Activated naive CD8-positive, alpha-beta T cell treated with anti-CD3 and anti-CD28 coated beads, Interleukin-2, amount 50 U/mL, for 24 hours (primary cell): ENCODE measurements at regions not wholly inside any gene's neighbourhood (a gene's known extent, or its start where the extent isn't known, plus 50 kb on each side); places are given as distances from the start of the nearest gene placed in this dataset.

ENCODE experiments used
- ATAC-seq: fragments of 150-1000 bp; cut with Tn5 transposase; one replicate; pipeline ENCODE4 v1.10.0; 2021
- DNase-seq: peaks from one replicate; pipeline ENCODE4 v3.0.0; 2021
- H3K27ac Mint-ChIP-seq: one replicate; pipeline ENCODE4 v1.8.0; 2021; ENCODE audit warnings: mild to moderate bottlenecking, mixed read lengths
- H3K27me3 Mint-ChIP-seq: one replicate; pipeline ENCODE4 v1.8.0; 2021; ENCODE audit warnings: mixed read lengths
- H3K36me3 Mint-ChIP-seq: one replicate; pipeline ENCODE4 v1.8.0; 2021; ENCODE audit warnings: low read depth, mixed read lengths
- H3K4me1 Mint-ChIP-seq: one replicate; pipeline ENCODE4 v1.8.0; 2021; ENCODE audit warnings: mixed read lengths
- H3K4me3 Mint-ChIP-seq: one replicate; pipeline ENCODE4 v1.8.0; 2021; ENCODE audit warnings: mild to moderate bottlenecking, moderate library complexity, mixed read lengths
- H3K9me3 Mint-ChIP-seq: one replicate; pipeline ENCODE4 v1.8.0; 2021; ENCODE audit warnings: mixed read lengths

DNA sequence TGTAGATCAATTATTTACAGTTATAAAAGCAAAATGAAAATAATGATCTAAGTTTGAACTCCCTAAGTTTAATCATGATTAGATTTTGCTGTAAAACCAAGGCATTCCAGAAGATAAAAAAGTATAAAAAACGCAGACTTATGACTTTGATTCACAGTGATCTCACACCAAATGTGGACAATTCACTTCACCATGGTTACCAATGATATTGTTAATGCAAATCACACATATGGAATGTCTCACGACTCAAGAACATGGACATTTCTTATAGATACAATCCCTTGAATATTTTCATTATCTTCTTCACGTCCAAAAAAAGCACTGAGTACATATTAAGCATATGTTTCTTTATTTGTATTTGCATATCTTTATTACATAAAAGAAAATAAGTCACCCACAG, 1054.2 kb downstream of the NAALADL2 start:
- DNase-seq = no peak
- Mint-ChIP-seq H3K27me3 (no peaks in the 10 kb centered on the region), H3K9me3 (peaks cover 7% of the 10 kb centered on the region), H3K4me1 (no peaks in the 10 kb centered on the region), H3K27ac (no peak overlapping the region), H3K36me3 (no peaks in the 10 kb centered on the region), H3K4me3 (no peak overlapping the region)
- ATAC-seq = no peak

DNA sequence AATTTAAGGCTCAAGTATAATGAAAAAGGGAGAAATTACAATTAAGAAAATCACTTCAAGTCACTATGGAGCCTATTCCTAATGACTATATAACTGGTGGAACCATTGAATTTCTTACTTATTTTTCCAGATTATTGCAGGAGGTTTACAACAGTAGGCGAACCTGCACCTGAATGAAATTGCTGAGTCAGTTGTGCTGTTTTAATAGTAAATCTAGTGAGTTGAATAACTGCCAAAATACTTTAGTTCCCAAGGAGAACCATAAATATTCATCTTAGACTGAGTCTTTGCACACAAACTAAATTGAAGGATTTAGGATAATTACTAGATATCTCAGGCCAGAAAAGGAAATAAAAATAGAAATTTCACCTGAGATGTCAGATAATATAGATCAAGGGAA, 1052.8 kb downstream of the NAALADL2 start:
- no peaks in the 10 kb centered on the region for H3K4me1 Mint-ChIP-seq
- ATAC-seq (no peak), DNase-seq (no peak)
- H3K9me3 Mint-ChIP-seq = peaks cover 4% of the 10 kb centered on the region
- no peak overlapping the region for H3K4me3 Mint-ChIP-seq
- no peak overlapping the region for H3K27ac Mint-ChIP-seq
- no peaks in the 10 kb centered on the region for H3K27me3 Mint-ChIP-seq
- no peaks in the 10 kb centered on the region for H3K36me3 Mint-ChIP-seq

- DNase-seq (no peak), ATAC-seq (no peak)
- H3K4me3 Mint-ChIP-seq = no peak overlapping the region
- no peaks in the 10 kb centered on the region for H3K4me1 Mint-ChIP-seq
- peaks cover 5% of the 10 kb centered on the region for H3K9me3 Mint-ChIP-seq
- no peaks in the 10 kb centered on the region for H3K36me3 Mint-ChIP-seq
- H3K27me3 Mint-ChIP-seq = no peaks in the 10 kb centered on the region
- H3K27ac Mint-ChIP-seq = no peak overlapping the region
These were observed 1043.1 kb downstream of the NAALADL2 start for GRCh38 chr3:175902226-175902625.

DNA sequence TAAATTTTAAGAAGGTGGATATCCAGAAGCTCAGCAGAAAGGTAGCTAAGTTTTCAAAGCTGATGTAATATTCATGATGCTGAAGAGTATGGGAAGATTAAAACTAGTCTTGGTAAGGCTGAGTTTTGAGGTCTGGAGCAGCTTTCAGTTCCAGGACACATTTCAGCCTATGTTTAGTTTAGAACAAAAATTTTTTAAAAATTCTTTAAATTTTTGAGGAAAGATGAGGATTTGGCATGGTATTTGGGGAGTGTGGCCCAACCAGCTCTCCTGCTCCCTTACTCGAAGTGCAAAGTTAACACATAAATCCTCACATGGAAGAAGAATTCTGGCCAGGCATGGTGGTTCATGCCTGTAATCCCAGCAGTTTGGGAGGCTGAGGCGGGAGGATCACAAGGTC, 1039.1 kb downstream of the NAALADL2 start:
- DNase-seq = no peak
- no peak for ATAC-seq
- no peak overlapping the region for H3K27ac Mint-ChIP-seq
- no peaks in the 10 kb centered on the region for H3K4me1 Mint-ChIP-seq
- peaks cover 8% of the 10 kb centered on the region for H3K9me3 Mint-ChIP-seq
- H3K4me3 Mint-ChIP-seq = no peak overlapping the region
- no peaks in the 10 kb centered on the region for H3K36me3 Mint-ChIP-seq
- no peaks in the 10 kb centered on the region for H3K27me3 Mint-ChIP-seq

GRCh38 chr3:175896655-175897054, 1037.5 kb downstream of the NAALADL2 start:
- no peak overlapping the region for H3K27ac Mint-ChIP-seq
- H3K4me3 Mint-ChIP-seq = no peak overlapping the region
- DNase-seq = no peak
- H3K36me3 Mint-ChIP-seq = no peaks in the 10 kb centered on the region
- H3K4me1 Mint-ChIP-seq = no peaks in the 10 kb centered on the region
- peaks cover 11% of the 10 kb centered on the region for H3K9me3 Mint-ChIP-seq
- ATAC-seq = no peak
- no peaks in the 10 kb centered on the region for H3K27me3 Mint-ChIP-seq

DNA sequence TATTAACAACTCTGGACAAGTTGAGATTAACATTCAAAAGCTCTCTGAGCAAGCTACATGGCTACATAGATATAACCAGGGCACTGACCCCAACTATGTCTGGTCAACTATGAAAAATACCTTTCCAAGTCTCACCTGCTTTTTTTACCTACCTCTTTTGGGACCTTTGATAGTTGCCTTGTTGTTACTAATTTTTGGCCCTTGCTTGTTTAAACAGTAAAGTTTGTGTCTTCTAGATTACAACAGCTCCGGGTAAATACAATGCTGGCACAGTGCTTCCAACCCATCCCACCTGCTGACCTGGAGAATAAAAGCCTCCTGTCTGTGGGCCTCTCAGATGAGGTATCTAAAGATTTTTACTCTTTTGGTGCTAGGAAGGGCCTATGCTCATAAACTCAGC, 1036.6 kb downstream of the NAALADL2 start:
- H3K27ac Mint-ChIP-seq = no peak overlapping the region
- no peak for ATAC-seq
- H3K4me1 Mint-ChIP-seq = no peaks in the 10 kb centered on the region
- H3K36me3 Mint-ChIP-seq = no peaks in the 10 kb centered on the region
- H3K9me3 Mint-ChIP-seq = peaks cover 11% of the 10 kb centered on the region
- no peak overlapping the region for H3K4me3 Mint-ChIP-seq
- DNase-seq = no peak
- H3K27me3 Mint-ChIP-seq = no peaks in the 10 kb centered on the region

GRCh38 chr3:175893566-175893965, 1034.4 kb downstream of the NAALADL2 start:
- ATAC-seq (no peak), DNase-seq (no peak)
- H3K9me3 Mint-ChIP-seq = peaks cover 6% of the 10 kb centered on the region
- no peak overlapping the region for H3K4me3 Mint-ChIP-seq
- H3K27ac Mint-ChIP-seq = no peak overlapping the region
- H3K4me1 Mint-ChIP-seq = no peaks in the 10 kb centered on the region
- H3K36me3 Mint-ChIP-seq = no peaks in the 10 kb centered on the region
- no peaks in the 10 kb centered on the region for H3K27me3 Mint-ChIP-seq

GRCh38 chr3:175890066-175890465, 1030.9 kb downstream of the NAALADL2 start:
- Mint-ChIP-seq H3K27me3 (no peaks in the 10 kb centered on the region), H3K36me3 (no peaks in the 10 kb centered on the region), H3K4me3 (no peak overlapping the region), H3K27ac (no peak overlapping the region), H3K4me1 (no peaks in the 10 kb centered on the region), H3K9me3 (peaks cover 3% of the 10 kb centered on the region)
- ATAC-seq = no peak
- DNase-seq = no peak

DNA sequence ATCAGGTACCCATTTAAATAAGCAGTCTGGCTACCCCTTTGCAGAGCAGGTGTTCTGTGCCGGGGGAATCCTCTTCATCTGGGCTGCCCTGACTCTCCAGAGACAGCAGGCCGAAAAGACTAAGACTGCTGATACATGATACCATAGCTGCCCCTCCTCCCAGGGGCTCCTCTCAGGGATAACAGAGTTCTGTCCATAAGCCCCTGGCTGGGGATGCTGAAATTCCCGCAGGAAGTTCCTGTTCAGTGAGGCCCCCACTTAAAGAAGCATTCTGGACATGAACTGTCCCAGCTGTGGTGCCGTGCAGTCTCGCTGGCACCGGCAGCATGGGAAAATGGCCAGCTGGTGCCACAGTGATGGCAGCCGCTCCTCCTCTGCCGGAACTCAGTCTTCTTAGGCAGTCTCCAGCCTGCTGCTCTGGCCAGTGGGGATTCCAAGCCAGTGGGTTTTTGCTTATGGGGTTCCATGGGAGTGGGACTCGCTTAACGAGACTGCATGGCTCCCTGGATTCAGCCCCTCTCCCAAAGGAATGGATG, 1026.2 kb downstream of the NAALADL2 start:
- H3K4me1 Mint-ChIP-seq = no peaks in the 10 kb centered on the region
- ATAC-seq (no peak), DNase-seq (no peak)
- H3K27ac Mint-ChIP-seq = no peak overlapping the region
- no peak overlapping the region for H3K4me3 Mint-ChIP-seq
- no peaks in the 10 kb centered on the region for H3K36me3 Mint-ChIP-seq
- peaks cover 15% of the 10 kb centered on the region for H3K9me3 Mint-ChIP-seq
- H3K27me3 Mint-ChIP-seq = no peaks in the 10 kb centered on the region

DNA sequence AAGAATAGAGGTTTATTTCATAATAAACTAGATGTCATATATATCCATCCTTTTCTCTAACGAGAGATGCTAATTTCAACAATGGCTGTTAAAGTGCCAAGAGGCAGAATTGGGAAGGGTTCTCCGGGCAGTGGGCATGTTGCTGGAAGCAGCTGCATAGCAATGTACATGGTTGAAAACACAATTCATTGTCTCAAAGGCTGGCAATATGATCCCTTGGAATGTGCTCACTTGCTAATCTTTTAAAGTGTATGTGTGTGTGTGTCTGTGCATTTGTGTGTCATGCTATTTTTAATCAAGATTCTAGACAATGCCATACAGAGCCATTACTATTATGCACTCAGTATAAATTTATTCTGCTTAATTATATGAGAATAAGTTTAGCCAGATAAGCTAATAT, 1020.3 kb downstream of the NAALADL2 start:
- Mint-ChIP-seq H3K27me3 (no peaks in the 10 kb centered on the region), H3K9me3 (peaks cover 14% of the 10 kb centered on the region)

DNA sequence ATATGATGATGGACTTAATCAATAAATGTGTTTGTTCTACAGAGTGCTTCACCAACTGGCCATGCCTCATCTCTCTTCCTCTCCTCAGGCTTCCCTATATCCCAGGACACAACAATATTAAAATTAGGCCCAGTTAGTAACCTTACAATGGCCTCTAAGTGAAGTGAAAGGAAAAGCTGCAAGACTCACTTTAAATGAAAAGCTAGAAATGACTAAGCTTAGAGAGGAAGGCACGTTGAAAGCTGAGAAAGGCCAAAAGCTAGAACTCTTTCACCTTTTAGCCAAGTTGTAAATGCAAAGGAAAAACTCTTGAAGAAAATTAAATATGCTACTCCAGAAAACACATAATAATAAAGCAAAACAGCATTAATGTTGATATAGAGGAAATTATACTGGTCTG, 1010.3 kb downstream of the NAALADL2 start:
- Mint-ChIP-seq H3K27me3 (no peaks in the 10 kb centered on the region), H3K4me3 (no peak overlapping the region), H3K36me3 (no peaks in the 10 kb centered on the region), H3K27ac (no peak overlapping the region), H3K4me1 (no peaks in the 10 kb centered on the region), H3K9me3 (peaks cover 7% of the 10 kb centered on the region)
- DNase-seq (no peak), ATAC-seq (no peak)

More for the DNA sequence above, 1020.3 kb downstream of the NAALADL2 start:
- Mint-ChIP-seq H3K36me3 (no peaks in the 10 kb centered on the region), H3K4me1 (no peaks in the 10 kb centered on the region), H3K27ac (no peak overlapping the region), H3K4me3 (no peak overlapping the region)
- DNase-seq = no peak
- ATAC-seq = no peak

DNA sequence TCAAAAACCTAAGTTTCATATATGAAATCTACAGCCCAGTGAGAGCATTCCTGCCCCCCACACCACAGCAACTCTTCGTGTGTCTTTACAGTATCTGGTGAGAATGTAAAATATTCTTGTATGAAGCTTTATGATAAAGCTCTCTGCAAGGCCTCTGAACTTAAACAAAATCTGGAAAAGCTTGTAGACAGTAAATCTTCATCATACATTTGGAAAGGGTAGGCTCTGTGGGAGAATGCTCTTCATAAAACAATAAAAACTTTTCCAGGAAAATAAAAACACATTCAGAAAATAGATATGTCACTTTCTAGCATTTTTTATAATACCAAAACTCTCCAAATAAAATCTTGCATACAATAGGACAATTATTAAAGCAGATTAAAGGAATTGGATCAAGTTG, 1009.5 kb downstream of the NAALADL2 start:
- no peak for ATAC-seq
- no peak overlapping the region for H3K27ac Mint-ChIP-seq
- no peaks in the 10 kb centered on the region for H3K36me3 Mint-ChIP-seq
- H3K27me3 Mint-ChIP-seq = no peaks in the 10 kb centered on the region
- H3K9me3 Mint-ChIP-seq = peaks cover 7% of the 10 kb centered on the region
- H3K4me1 Mint-ChIP-seq = no peaks in the 10 kb centered on the region
- no peak overlapping the region for H3K4me3 Mint-ChIP-seq
- no peak for DNase-seq

- Mint-ChIP-seq H3K36me3 (no peaks in the 10 kb centered on the region), H3K27me3 (no peaks in the 10 kb centered on the region), H3K27ac (no peak overlapping the region), H3K9me3 (peaks cover 3% of the 10 kb centered on the region), H3K4me1 (no peaks in the 10 kb centered on the region), H3K4me3 (no peak overlapping the region)
- ATAC-seq (no peak), DNase-seq (no peak)
These were observed 1006.6 kb downstream of the NAALADL2 start for GRCh38 chr3:175865724-175866123.

- H3K36me3 Mint-ChIP-seq = no peaks in the 10 kb centered on the region
- ATAC-seq (no peak), DNase-seq (no peak)
- no peaks in the 10 kb centered on the region for H3K27me3 Mint-ChIP-seq
- peaks cover 3% of the 10 kb centered on the region for H3K9me3 Mint-ChIP-seq
- no peak overlapping the region for H3K27ac Mint-ChIP-seq
- H3K4me1 Mint-ChIP-seq = no peaks in the 10 kb centered on the region
- no peak overlapping the region for H3K4me3 Mint-ChIP-seq
These were observed 1002.8 kb downstream of the NAALADL2 start for GRCh38 chr3:175861916-175862315.
